SH-SY5Y (cell line): ENCODE measurements at regions not wholly inside any gene's neighbourhood (a gene's known extent, or its start where the extent isn't known, plus 50 kb on each side); places are given as distances from the start of the nearest gene placed in this dataset.

Experiments used
- GATA2 ChIP-seq: IDR thresholded peaks from 2 replicates; pipeline ENCODE4 v1.6.1; 2011; ENCODE audit warnings: mild to moderate bottlenecking, low read depth, low read length
- GATA3 ChIP-seq: IDR thresholded peaks from 2 replicates; pipeline ENCODE4 v1.6.1; 2011; ENCODE audit warnings: low read depth, mild to moderate bottlenecking, low read length, moderate library complexity

DNA sequence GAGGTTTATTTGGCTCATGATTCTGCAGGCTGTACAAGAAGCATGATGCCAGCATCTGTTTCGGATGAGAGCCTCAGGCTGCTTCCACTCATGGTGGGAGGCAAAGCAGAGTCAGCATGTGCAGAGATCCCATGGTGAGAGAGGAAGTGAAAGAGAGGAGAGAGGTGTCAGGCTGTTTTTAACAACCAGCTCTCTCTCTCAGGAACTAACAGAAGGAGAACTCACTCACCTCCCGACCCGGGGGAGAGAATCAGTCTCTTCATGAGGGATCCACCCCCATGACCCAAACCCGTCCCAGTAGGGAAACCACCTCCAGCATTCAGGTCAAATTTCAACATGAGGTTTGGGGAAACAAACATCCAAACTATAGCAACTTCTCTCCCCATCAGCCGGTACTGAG, 187.7 kb downstream of the ENC1 start:
- no peak for TF ChIP-seq GATA2
- no peak for TF ChIP-seq GATA3
